Body of pancreas (tissue), 4 donors: ENCODE measurements at regions not wholly inside any gene's neighbourhood (a gene's known extent, or its start where the extent isn't known, plus 50 kb on each side); places are given as distances from the start of the nearest gene placed in this dataset.

Experiments used
- POLR2A ChIP-seq, 3 donors: fragments of 450-650 bp; IDR thresholded peaks; one replicate each; pipeline ENCODE4 v1.6.1; 2016; ENCODE audit warnings: antibody characterized with exemption in 3 of 3, mild to moderate bottlenecking in 2 of 3
- TF ChIP-seq, protein P1 (sequence below), 7 experiments: fragments of 450-650 bp in 4 of 7; fragments of 200-600 bp in 3 of 7; sonication (generic) in 3 of 7; IDR thresholded peaks; one replicate each; pipeline ENCODE4 v1.5.1; 2016 to 2019; ENCODE audit warnings: antibody characterized with exemption in 7 of 7

DNA sequence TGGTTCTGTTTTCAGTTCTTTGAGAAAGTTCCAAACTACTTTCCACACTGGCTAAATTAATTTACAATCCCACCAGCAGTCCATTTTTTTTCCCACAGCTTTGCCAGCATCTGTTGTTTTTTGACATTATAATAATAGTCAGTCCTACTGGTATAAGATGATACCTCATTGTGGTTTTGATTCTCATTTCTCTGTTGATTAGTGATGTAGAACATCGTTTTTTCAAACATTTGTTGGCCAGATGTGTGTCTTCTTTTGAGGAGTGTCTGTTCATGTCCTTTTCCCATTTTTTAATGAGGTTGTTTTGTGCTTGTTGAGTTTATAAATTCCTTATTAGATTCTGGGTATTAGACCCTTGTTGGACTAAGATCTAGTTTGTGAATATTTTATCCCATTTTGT lies 376.8 kb upstream of the NT5C1B start:
- TF ChIP-seq, protein P1, sequence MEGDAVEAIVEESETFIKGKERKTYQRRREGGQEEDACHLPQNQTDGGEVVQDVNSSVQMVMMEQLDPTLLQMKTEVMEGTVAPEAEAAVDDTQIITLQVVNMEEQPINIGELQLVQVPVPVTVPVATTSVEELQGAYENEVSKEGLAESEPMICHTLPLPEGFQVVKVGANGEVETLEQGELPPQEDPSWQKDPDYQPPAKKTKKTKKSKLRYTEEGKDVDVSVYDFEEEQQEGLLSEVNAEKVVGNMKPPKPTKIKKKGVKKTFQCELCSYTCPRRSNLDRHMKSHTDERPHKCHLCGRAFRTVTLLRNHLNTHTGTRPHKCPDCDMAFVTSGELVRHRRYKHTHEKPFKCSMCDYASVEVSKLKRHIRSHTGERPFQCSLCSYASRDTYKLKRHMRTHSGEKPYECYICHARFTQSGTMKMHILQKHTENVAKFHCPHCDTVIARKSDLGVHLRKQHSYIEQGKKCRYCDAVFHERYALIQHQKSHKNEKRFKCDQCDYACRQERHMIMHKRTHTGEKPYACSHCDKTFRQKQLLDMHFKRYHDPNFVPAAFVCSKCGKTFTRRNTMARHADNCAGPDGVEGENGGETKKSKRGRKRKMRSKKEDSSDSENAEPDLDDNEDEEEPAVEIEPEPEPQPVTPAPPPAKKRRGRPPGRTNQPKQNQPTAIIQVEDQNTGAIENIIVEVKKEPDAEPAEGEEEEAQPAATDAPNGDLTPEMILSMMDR (IDR thresholded peaks at IDR 0.05), result no peak
- TF ChIP-seq POLR2A (IDR thresholded peaks at IDR 0.05), result no peak
